Skin of body (tissue), 1 donor: ENCODE measurements at regions not wholly inside any gene's neighbourhood (a gene's known extent, or its start where the extent isn't known, plus 50 kb on each side); places are given as distances from the start of the nearest gene placed in this dataset.

Experiments
- DNase-seq: peaks from one replicate; lab custom pipeline; 2025; lab: John Stamatoyannopoulos, UW

DNA sequence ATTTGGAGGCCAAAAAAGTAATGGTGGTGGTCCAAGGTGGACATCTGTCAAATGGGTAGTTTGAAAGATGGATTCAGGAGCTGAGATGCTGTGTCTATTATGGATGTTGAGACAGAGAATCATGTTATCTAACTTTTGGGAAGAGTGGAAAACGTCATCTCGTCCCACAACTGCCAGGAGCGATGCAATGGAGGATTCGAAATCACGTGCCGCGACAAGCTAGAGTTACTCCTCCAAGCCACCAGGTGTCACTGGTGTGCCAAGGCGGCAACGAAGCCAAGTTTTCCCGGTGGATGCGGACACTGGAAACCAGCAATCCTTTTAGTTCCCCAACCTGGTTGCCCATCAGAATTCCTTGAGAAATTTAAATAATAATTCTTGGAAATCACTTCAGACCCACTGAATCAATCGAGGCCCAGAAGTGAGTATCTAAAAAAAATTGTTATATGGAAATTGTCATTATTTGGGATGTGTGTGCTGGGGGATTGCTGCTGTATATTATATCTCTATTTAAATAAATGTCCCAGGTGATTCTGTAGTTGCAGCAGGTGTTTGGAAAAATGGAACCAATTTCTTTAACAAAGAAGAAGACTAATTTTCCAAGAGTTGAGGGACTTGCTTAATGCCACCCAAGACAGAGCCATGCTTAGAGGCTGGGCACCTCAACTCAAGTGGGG is 206.1 kb downstream of the HAPSTR1 start:
- DNase-seq: no peak

DNA sequence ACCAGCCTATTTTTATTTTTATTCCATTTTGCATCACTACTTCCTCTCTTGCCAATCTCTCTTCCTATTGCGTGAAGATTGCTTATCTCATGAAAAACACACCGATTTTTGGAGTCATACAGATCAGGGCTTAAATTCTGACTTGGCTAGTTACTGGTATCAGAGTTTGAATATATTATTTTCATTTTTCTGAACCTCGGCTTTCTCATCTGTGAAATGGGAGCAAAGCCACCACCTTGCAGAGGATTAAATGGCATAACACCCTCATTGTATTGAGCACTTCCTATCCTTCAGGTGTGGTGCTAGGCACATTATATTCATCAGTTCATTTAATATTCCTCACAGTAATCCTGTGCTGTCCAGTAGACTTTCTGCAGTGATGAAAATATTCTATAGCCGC is 208.8 kb downstream of the HAPSTR1 start:
- DNase-seq: no peak

DNA sequence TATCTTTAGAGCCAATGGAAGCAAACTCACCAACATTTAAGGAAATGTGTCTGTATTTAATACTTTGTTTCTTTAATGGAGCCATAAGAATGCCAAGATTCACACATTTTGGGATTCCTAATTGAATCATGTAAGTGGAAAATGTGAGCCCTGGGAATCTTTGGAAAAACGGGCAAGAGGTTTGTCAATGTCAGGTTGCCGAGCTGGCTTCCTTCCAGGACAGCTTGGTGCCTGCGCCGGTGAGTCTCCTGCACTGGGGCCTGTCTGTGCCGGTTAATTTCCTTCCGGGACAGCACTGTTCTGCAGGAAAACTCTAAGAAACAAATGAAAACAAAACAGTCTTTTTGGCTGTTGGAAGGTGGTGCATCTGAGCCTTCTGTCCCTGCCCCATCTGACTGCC is 210.6 kb downstream of the HAPSTR1 start:
- no peak for DNase-seq

DNA sequence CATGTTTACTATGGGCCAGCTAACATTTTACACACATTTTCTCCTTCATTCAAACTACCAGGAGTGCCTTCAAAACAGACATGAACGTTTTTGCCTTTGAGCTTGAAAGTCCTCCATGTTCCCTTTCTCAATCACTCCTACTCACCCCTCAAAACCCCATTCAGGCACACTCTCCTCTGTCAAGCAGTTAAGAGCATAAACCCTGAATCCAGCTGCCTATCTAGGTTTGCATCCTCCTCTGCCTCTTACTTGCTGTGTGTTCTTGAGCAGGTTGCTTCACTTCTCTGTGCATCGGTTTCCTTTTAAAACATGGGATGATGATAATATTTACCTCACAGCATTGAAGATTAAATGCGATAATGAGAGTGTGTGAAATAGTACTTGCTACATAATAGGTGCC is 215.3 kb downstream of the HAPSTR1 start:
- DNase-seq: no peak

DNA sequence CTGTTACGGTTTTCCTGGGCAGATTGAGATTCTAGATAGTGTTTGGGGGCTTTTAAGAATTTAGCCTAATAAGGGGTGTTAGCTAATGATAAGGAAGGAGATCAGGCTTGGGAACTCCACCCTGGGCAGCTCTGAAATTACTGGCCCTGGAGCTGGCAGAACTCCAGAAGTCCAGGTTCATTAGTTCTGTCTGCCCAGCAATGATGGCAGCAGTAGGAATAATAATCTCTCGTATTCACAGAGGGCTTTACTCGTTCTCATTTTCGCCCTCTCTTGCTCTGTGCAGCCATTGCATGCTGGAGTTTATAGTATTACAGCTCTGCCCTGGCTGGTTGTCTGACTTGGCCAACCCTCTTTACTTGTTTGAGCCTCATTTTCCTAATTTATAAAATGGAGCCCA is 216.0 kb downstream of the HAPSTR1 start:
- DNase-seq: no peak

DNA sequence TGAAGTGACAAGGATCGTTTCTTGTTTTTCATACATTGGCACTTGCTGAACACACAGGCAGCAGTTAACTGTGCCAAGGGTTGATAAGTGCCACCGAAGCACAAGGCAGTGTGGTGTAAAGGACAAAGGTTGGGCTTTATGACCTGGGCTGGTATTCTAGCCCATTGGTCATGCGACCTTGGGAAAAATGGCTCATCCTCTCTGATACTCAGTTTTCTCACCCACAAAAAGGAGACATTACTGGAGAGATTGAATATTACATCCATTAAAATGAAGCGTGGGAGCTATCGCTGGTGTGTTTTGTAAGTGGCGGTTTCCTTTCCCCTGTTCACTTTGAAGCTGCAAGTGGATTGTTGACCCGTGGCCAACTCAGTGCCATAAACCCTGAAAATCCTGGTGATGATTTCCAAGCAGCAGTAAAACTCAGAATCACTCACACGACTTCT is 216.9 kb downstream of the HAPSTR1 start:
- no peak for DNase-seq

DNA sequence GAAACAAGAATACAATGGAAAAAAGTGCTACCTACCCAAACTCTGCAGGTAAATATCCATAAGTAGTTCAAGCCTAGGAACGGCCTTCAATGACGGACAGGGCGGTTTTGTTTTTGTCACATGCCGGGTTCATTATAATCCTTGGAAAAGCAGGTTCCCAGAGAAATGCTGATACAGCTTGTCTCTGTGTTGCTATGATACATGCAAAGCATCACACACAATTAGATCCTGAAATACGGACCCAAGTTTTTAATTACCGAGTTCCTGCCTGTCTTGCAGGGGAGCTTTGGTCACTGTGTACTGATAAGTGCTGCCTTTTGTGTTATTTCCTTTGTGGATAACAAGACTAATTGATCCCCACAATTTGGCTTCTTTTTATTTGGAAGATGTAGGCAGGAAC is 217.4 kb downstream of the HAPSTR1 start:
- no peak for DNase-seq

DNA sequence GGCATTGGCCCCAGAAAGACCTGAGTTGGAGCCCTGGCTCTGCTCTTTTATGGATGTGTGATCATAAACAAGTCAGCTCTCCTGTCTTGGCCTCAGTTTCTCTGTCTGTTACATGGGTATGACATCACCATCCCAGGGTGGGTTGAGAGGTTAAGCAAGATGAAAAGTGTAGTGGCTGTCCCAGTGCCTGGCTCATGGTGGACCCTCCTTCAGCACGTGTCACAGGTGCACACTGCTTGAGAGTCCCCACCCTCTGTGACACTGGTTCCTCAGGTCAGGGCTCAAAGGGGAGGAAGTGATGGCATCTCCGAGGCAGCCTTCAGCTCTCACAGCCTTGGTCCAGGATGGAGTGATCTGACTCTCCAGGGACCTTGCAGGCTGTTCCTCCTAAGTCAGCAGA is 218.4 kb downstream of the HAPSTR1 start:
- DNase-seq: no peak

DNA sequence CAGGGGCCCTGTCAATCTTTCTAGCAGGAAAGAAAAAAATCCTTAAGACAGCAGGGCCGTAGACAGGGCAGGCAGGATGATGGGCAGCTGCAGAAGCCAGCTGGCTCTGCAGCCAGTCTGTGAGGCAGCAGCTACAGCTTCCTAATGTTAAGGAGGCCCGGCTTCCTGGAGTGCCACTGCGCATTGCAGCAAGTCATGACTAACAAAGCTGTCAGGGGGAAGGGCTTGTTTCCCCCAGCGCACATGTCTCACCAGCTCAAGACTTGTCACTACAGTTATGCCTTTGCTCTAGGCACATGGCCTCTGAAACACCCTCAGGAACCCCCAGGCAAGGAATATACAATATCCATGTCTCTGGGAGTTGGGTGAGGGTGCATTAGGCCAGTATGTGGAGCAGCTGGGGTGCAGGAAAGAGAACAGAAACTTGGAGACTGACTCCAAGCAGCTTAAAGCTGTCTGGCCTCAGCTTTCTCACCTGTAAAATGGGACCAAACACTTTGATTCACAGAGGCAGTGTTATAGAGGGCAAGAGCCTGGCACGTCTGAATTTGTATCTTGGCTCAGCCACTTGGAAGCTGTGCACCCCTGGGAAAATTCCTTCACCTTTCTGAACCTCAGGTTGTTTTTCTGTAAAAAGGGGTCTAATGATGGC is 220.0 kb downstream of the HAPSTR1 start:
- DNase-seq: peak; percentile 14

DNA sequence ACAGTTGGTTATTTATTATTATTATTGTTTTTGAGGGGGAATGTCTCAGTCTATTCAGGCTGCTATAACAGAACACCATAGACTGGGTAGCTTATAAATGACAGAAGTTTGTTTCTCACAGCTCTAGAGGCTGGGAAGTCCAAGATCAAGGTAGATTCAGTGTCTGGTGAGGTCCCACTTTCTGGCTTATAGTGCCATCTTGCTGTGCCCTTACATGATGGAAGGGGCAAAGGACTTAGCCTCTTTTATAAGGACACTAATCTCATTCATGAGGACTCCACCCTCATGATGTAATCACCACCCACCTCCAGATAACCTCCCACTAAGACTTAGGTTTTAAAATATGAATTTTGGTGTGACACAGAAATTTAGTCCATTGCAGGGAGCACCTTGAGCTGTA is 224.6 kb downstream of the HAPSTR1 start:
- no peak for DNase-seq

DNA sequence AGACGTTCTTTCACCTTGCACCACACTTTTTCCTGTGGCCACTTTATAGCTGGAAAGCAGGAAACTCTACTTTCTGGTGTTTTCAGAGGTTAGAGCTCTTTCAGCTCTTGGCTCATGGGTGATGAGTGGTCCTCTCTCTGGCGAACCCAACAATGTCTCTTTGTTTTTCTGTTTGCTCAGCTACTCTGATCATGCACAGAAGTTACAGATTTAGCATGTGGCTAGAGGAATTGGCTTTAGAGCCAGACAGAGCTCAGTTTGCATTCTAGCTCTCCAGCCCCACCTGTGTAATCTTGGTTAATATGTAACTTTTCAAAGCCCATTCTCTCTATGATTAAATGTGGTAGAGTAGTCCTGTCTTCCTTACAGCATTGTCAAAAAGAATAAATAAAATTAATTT is 225.2 kb downstream of the HAPSTR1 start:
- DNase-seq: no peak

DNA sequence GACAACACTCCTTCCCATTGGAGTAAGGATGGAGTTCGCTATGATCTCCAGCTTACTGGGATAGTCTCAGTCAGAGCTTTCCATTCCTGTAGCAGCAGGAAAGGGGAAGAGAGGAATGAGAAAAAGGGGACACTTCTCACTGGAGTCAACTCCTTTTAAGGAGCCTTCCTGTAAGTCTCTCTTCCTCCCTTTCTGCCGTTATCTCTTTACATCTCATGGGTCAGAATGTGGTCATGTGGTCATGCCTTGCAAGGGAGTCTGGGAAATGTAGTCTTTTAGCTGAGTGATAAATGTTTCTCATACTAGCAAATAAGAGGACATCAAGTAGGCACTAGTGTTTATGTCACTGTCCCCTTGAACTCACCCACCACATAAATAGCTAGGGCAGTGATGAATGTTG is 227.3 kb downstream of the HAPSTR1 start:
- no peak for DNase-seq

DNA sequence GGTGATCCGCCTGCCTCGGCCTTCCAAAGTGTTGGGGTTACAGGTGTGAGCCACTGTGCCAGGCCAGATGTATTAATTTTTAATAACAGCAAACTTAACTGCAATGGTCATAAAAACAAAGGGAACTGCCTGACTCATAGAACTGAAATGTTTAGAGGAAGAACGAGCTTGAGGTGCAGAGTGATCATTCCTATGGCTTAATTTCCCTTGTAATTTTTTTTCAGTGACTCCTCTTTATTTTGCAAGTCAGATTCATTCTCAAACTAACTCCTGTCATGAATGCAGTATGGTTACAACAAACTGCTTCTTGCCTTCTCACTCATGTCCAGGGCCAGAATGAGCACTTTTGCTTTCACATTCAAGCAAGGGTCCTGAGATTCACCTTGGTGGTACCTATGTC is 231.3 kb downstream of the HAPSTR1 start:
- no peak for DNase-seq

DNA sequence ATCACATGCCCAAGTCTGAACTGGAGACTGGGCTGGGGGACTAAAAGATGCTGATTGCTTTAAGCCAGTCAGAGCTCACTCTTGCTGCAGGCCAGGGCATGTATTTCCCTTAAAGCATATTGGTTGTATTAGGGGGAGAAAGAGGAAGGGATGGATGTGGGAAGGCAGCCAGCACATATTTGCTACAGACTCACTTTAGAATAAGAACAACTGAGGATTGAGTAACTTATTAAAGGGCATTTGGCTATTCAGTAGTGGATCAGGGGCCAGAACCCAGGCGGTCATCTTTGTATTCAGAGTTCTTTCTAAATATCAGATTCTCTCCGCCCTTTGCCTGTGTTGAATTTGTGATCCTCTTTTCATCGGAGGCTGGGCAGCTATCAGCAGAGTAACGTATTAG is 231.7 kb downstream of the HAPSTR1 start:
- no peak for DNase-seq

DNA sequence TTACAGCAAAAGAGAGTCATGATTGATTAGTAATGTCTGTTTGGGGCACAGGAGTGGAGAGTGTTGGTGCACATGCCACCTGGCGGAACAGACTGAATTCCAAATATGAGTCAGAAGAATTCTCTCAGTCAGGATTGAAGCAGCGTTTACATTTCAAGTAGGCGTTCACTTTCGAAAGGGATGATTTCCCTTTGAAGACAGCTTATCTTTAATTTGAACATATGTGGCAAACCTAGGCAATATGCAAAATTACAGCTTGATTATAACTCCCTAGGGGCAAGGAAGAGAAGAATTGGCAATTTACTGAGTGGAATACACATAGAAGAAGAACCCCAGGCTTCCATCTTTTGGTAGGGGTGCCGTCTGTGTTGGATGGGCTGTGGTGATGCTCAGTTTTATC is 235.8 kb downstream of the HAPSTR1 start:
- DNase-seq: no peak

DNA sequence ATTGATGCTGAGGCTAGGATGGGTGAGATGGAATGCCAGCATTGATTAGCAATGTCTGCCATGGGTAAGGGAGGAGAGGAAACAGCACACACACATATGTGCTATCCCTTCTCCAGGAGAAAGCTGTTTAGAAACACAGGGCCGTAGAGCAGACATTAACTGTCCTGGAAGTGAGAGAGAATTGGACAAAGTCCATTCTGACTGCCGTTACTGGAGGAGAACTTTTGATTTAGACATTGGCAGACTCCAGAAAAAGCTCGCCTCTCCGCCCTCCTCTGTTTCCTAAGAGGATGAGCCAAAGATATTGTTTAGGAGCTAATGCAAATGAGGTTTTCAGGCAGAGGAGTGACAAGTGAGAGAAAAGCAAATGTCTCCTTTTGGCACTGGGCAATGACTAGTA is 237.0 kb downstream of the HAPSTR1 start:
- DNase-seq: no peak

DNA sequence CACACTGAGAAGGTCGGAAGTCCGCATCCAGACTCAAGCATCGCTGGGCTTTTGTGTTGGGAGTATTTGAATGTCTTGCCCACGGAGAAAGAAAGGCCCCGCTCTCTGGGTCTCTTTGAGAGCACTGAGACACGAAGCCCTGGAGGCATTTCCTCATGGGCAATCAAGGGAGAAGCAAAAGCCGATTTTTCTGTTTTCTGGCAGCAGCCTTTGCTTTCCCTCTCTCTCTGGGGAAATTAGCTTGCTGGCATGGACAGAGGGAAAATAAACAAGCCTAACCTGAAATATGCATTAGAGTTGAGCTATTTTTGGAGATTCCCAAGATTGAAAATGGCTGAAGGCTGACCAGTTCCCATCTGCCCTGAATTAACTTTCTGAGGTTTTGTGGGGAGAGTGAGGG is 238.7 kb downstream of the HAPSTR1 start:
- DNase-seq: no peak

DNA sequence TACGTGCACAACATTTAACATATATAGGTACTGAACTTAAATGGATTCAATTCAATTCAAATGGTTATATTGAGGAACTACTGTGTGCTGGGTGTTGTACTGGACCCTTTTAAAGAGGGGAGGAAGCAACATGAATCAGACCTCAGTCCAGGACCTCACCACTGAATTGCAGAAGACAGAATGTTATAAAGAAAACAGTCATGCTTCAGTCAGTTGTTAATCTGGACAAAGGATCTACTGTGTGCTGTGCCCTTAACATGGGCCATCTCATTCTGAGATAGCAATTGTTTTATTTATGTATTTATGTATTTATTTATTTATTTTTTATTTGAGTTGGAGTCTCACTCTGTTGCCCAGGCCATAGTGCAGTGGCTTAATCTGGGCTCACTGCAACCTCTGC is 240.1 kb downstream of the HAPSTR1 start:
- no peak for DNase-seq

DNA sequence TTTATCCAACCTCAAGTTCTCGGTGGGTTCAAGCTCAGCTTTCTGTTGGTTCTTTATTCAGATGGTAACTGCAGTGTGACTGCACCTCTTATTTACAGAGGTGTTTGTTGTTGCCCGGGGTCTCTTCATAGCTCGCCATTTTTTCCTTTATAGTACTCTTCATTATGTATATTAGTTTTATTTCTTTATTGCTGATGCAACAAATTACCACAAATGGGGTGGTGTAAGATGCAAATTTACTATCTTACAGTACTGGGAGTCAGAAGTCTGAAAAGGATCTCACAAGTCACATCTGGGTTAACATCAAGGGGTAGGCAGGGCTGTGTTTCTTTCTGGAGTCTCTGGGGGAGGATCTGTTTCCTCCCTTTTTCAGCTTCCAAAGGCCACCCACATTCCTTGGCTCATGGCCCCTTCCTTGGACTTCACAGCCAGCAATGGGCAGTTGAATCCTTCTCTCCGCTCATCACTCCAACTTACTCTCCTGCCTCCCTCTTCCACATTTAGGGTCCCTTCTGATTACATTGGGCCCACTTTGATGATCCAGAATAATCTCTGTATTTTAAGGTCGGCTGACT is 241.2 kb downstream of the HAPSTR1 start:
- DNase-seq: no peak

DNA sequence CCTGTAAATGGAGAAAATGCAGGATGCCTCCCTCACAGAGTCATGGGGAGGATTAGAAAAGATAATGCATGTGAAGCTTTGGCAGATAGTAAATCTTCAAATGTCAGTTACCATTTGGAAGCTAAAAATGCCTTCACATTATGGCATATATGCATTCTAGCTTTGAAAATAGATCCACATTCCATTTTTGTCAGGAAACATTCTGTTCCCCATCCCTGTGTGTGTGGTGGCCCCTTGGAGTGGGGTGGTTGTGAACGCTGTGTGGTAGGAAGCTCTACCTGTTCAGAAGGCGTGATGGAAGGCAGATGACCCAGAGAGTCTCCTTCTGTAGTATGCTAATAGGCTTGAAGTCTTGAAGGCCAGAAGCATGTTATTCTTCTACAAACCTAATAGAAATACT is 242.0 kb downstream of the HAPSTR1 start:
- no peak for DNase-seq

DNA sequence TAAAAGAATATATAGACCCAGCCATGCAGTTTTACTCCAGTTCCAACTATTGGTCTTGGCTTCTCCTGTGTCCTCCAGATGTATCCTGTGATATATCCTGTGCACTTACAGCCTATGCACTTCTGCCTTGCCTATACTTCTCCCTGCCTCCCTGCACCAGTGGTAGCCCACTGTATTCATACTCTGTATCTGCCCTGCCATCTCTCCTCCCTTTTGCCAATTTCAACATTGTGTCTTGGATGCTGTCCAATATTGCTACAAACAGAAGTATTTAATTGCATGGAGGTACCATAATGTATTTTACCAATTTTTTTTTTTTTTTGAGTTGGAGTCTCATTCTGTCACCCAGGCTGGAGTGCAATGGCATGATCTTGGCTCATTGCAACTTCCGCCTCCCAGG is 242.7 kb downstream of the HAPSTR1 start:
- no peak for DNase-seq

DNA sequence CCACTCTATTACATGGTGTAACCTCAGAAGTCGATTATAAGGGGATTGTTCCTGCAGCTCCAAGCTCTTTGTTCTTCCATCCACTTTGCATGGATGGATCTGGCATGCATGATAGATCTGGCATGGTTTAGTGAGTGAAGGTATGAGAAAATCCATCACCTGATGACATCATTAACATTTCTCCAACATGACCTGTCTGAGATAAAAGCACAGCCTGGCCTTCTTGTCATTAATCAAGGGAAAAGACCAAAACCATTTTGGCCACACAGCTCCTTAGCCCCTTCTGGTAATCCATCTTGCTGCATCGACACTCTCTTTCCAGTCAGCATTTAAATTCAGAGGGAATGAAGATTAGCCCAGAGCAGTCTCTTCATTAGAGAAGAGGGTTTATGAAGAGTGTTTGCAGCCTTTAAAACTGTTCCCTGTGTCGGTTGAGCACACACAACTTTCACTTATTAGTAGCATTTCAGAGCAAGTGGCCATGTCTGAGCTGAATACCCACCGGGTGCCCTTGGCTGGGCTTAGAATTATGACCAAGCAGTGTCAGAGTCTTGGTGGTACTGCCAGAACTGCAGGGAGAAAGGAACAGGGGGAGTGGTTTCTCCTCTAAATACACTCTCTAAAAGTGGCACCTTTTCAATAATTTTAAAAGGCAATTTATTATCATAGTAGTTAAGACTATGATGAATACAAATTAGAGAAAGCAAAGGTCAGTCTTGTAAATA is 246.0 kb downstream of the HAPSTR1 start:
- no peak for DNase-seq

DNA sequence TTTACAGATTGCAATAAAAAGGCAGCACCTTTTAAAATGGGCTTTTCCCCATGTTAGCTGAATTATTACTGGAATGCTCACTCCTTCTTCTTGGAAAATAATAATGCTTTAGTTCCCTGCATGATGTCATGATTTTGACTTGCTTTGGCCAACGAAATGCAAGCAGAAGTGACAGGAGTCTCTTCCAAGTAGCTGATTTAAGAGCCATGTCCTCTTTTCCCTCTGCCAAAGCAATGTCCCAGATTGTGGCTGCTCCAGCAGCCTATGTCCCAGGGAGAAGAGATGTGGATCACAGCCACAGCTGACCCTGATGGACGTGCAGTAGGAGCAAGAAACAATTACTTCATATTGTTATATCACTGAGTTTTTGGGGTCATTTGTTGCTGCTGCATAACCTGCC is 246.6 kb downstream of the HAPSTR1 start:
- DNase-seq: no peak
